NCI-H2227 (cell line): ENCODE measurements at regions not wholly inside any gene's neighbourhood (a gene's known extent, or its start where the extent isn't known, plus 50 kb on each side); places are given as distances from the start of the nearest gene placed in this dataset.

ENCODE experiments used
- DNase-seq: peaks from one replicate; lab custom pipeline; 2025; ENCODE audit not compliant: unreplicated experiment; lab: John Stamatoyannopoulos, UW

DNA sequence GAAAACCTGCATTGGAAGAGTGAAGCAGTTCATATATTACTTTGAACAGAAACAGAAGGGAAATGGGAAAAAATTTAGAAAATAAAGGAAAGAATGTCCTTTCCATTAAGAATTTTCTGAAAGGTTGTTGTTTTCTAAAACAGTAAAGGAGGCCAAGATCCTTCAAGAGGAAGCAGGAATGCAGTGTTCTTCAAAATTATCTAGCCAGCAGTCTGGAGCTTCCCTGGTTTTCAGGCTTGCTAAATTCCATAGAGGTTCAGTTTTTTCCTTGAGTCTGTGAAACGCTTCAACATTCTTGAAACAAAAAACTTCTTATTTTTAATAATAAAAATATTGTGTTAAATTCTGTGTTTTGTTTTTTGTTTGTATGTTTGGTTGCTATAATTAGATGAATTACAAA is 189.0 kb upstream of the ANO3 start:
- no peak for DNase-seq

DNA sequence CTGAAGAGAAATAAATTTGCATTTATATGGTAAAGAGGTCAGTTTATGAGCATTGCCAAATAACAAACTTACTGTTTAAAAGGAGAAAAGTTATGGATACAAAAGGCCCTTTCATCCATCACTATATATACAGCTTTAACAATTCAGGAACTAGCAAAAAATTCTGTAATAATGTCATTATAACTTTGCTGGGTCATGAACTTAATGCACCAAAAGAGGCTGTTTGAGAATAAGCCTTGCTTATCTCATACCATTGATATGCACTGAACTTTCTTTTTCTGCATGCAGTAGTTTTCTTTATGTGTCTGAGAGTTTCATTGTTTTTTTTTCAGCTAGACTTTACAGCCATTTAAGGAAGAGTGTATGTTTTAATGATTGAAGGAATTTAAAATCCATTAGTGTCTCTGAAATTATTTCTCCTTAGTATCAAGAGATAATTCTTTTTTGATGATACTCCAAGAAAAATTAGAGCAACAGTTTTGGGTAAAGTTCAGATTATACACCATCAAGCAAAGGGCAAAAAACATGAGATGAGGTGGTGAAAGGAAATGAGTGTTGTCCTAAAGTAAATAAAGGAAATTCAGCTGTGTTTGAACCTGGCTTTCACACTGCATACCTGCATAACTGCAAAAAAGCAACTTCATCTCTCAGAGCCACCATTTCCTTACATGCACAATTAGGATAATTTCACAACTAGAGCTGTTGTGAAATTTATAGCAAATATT is 188.2 kb upstream of the ANO3 start:
- DNase-seq = no peak

DNA sequence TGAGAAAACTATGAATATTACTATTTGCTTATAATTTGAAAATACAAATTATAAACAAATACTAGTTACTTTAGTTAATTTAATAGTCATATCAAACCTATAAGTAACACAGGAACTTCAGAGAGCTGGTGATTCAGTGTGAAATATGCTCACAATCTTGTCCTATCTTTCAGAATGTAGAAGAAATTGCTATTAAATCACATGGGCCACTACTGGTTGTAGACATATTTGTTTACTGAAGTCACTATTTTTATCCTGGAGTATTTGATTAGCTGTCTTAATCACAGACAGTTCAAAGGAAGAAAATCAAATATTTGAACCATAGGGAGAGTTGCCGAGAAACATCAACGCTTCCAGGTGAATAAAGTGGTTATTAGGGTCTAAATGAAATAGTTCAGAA is 187.6 kb upstream of the ANO3 start:
- no peak for DNase-seq

DNA sequence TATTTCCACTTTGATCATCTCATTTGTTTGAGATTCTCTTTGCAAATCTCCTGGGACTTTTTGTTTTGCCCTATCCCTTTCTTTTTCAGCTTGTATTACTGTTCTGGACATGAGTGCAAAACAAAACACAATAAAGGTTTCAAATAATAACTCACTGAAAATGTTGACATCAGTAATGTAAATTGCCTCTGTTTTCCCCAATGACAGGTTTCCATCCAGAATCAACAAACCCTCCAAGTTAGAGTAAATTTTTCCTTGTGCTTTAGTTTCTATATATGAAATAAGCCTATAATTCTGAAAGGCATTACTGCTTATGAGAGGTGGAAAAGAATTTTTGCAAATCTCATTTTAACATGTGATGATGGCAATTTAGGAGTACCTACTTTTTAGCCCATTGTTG is 187.0 kb upstream of the ANO3 start:
- no peak for DNase-seq

DNA sequence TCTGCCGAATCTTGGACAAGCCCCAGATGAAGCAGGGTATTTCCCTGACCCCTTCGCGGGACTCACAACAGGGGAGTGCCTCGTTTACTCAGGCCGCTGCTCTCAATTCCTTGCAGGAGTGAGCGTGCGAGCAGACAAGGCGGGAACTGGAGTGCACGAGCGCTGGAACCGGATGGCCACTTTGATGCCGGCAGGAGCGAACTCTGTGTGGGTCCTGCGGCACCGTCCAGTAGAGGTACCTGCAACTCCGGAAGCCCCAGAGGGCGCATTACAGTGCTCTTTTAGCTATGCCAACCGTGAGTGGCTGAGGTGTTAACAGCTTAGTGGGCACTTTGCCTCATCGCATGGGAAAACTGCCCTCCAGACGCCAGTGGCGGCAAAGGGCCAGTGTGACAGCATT is 182.3 kb upstream of the ANO3 start:
- no peak for DNase-seq

DNA sequence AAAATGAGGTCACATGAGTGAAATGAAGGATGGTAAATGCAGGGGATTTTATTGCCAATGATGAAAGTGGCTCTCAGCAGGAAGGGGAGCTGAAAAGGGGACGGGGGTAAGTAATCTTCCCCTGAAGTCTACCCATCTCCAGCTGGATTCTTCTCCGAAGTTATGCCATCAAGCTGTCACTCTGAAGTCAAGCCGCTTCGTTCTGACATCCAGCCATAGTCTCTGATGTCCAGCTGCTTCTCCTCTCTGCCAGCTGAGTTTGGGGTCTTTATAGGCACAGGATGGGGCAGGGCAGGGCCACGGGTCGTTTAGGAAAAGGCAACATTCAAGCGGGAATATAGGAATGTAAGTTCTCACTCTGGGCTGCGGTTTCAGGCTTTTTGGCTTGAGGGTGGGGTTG is 181.9 kb upstream of the ANO3 start:
- no peak for DNase-seq

DNA sequence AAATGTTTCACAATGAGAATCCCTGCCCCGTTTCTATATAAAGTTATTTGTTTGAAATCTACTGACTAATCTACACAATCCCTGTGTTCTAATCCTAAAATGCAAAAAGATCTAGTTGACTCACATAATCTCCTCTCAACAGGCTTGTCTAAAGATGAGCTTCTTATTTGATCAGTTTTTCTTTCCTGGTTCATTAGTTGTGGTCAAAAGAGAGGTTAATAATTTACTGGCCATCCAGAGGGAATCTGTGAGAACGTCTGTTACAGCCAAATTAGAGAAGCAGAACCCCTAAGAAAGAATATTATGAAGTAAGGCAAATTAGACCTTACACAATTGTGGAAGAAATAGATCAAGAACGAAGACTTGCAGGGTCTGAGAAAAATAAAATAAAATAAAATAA is 173.7 kb upstream of the ANO3 start:
- DNase-seq = no peak

DNA sequence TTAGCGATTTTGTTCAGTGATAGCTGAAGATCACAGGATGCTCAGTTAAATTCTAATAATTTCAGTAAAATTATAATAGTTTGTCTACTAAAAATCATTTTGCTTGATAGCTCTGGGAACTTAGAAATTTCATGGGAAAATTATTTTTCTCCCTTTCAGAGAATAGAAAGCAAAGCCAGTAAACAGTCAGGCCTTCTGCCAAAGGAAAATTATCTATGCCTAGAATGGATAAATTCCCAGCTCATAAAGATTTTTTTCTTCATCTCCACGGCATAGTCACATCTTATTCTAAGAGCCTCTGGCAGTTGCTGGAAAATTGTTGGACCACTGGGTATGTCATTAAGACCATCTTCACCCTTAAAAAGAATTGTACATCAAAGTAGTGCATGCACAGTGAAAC is 169.6 kb upstream of the ANO3 start:
- DNase-seq = no peak

DNA sequence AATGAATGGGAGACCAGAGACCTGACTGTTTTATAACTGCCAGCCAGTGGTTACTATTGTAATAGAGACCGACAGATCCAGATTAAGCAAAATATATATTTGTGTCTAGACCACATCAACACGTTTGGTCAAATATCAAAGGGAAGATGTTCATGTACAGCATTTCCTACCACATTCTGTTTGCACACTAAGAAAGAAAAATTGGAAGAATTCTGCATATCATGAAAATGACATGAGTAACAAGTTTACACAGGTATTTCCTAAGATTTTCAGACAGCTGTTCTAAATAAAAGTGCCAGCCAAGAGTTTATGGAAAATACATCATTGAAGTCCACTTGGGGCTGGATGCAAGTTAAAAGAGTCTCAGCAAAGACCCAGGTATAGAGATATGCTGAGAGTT is 145.5 kb upstream of the ANO3 start:
- DNase-seq = no peak

DNA sequence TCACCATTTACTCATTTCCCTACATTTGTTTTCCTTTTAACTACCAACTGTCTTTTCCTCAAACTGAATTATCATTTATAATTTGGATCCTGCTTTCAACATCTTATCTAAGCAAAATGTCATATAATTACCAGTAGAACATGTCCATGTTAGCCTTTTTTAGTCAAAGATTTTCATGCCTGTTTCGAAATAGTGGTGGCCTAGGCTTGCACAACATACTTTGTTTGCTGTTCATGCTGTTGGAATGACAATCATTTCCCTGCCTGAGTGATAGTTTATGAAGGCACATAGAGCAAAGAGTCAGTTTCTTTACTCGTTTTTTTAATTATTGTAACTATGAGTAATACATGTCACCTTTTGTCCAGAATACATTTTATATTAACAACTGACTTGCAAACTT is 144.3 kb upstream of the ANO3 start:
- no peak for DNase-seq

DNA sequence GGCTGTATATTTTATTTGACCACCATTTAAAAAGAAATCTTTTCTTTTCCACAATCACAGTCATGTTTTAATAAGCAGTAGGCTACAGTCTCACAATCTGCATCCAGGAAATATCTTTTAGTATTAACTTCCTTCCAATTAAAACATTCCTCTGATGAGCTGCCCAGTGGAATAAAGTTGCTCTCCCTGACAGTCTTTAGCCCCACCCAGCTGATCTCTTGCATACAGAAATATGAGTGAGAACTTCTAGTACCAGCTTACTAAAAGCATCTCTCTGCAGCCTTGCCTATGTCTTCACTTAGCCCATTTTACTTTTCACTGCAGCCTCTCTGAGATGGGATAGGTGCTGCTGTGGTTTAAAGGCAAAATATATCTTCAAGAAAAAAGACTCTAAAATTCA is 143.4 kb upstream of the ANO3 start:
- DNase-seq = no peak

DNA sequence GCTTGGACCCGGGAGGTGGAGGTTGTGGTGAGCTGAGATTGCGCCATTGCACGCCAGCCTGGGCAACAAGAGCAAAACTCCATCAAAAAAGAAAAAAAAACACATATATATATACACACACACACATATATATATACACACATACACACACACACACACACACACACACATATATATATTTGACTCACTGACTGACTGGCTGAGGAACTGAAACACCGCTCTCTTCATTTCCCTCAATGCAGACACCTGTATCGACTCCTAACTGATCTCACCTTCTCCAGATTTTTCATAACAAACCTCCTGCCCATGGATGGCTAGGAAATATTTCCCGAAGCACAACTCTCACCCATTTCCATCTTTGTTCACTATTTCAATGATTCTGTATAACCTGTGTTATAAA is 140.7 kb upstream of the ANO3 start:
- DNase-seq = no peak

DNA sequence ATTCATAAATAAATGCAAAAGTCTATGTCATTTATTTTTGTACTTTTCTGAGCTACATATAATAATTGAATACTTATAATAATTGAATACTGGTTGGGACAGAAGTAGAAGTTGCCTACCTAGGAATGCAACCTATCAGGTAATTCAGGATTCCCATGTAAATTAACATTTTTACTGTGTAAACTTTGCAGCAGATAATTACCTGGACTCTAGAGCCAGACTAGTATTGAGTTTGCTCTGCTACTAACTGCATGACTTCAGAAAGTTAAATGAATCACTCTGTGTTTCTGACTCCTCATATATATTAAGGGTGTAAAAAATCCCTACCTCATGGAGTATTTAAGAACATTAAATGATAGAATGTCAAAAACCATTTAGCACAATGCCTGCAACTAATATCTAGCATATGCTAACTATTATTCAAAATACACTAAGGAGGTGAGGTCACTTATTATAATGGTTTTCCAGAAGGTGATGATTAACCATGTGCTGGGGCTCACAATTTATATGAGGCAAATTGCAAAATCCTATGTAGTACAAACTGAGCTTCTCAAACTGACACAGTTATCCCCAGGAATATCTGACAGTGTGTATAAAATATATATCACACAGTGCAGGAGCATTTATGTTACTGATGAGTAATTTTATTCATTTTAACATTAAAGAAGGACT is 138.1 kb upstream of the ANO3 start:
- DNase-seq = no peak

DNA sequence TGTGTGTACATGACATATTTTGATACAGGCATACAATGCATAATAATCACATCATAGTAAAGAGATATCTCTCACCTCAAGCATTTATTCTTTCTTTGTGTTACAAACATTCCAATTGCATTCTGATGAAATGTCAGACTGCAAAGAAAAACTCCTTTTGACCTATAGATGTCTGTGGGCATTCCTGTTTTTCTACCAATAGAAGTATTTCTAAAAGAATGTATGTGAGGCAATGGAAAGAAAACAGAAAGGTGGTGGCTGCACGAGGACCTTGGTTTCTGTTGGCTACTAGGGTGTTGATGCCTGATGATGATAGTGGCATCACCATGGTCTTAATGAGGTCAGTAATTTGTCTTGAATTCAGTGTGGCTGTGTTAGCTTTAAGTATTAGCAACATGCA is 137.0 kb upstream of the ANO3 start:
- DNase-seq = no peak

DNA sequence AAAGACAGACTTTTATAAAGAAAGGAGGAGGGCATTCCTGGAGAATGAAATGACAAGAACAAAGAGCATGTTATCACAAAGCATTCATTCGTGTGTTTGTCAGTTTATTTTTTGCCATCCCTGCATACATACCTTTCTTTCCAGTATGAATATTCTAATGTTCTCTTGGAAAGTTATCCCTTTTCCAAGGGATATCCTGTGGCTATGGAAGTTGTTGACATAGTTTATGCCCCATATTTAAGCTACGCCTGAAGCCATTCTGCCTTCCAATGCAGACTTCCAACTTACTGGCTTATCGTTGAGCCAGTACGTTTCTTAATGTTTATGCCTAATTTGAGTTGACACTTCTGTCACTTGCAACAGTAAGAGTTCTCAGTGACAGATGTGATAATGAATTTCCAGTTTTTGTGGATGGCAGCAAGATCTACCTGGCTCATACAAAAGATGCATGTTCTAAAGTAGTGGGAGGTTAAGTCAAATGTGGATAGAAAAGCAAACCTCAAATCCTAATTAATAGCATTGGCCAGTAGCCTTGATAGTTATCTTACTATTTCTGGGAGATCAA is 133.3 kb upstream of the ANO3 start:
- DNase-seq = no peak

DNA sequence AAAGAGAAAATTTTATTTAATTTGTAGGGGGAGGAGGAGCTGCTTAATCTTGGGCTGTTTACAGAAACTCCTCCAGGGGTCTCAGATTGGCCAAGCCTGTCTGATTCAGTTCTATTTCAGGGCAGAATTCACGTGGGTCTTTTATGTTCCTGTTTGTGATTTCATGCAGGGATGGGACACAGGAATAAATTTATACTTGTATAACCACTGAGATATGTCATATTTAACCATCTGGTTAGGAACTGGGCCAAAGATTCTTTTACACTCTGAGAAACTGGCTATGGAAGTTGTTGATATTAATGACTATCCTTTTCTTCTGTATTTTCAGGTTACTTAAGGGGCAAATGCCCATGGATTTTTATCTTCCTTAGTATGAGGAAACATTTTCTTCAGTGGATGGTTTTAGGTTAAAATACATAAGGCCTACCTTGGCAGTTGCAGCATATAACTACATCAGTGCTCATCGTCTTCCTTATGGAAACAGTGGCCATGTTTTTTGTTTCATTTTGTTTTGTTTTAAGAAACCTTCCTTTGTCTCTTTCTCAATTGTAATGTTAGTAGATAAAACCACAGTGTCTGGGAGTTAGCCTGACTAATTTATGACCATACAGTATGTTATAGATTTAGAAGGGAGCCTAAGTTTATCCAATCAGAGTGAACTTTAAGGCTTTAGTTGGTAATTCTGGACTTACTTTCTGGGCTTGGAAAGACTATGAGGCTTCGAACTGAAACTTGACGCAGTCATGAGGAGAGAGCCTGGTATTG is 132.4 kb upstream of the ANO3 start:
- DNase-seq = no peak

DNA sequence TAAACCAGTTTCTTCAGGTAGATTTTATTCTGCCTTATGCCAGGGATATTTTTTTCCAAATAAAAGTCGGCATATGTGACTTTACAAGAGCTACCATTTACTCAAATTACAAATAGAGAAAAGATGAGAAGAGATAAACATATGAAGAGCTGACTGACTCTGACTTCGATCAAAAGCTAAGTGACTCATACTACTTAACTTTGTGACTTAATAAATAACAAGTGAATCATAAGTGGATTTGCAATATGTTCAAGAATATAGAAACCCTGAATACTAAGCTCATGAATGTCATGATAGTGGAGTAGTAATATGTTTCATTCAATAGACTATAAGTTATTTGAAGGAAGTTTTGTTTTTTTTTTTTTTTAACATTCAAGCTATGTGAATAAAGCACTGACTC is 130.5 kb upstream of the ANO3 start:
- no peak for DNase-seq

DNA sequence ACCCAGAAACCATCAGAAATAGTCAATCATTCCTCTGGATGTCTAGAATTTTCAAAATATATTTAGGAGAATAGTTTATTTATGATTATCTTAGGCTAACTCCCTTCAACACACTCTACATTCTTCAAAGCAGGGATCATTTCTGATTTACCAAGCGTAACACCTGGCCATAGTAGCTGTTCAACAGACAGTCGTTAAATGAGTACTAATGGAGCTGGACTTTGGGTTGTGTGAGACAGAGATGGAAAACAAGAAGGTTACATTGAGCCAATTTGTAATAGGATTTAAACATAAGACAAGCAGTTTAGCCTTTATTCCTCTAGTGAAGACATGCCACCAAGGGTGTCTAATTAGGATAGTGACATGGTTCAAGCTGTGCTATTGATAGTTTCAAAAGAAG is 129.2 kb upstream of the ANO3 start:
- DNase-seq = no peak

DNA sequence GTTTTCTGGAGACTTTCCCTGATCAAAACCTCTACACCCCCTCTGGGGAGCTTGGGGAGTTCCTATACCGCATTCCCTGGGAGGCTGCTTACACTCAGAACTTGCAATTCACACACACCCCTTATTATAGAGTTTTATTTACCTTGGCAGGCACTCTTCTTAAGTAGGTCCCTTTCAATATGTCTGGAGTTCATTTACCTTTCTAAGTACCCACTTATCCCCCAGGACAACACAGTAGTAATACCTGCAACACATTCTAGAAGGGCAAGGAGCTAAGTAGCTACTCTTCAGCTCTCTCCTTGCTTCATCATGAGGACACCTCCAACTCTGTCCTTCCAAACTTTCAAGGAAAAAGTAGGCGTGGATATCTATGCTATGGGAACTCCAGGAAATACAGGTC is 127.8 kb upstream of the ANO3 start:
- no peak for DNase-seq

DNA sequence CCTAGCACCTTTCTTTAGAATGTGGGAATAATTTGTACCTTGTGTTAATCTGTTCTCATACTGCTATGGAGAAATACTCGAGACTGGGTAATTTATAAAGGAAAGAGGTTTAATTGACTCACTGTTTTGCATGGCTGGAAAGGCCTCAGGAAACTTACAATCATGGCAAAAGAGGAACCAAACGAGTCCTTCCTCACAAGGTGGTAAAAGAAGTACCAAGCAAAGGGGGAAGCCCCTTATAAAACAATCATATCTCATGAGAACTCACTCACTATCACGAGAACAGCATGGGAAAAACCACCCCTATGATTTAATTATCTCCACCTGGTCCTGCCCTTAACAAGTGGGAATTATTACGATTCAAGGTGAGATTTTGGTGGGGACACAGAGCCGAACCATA is 127.1 kb upstream of the ANO3 start:
- no peak for DNase-seq

DNA sequence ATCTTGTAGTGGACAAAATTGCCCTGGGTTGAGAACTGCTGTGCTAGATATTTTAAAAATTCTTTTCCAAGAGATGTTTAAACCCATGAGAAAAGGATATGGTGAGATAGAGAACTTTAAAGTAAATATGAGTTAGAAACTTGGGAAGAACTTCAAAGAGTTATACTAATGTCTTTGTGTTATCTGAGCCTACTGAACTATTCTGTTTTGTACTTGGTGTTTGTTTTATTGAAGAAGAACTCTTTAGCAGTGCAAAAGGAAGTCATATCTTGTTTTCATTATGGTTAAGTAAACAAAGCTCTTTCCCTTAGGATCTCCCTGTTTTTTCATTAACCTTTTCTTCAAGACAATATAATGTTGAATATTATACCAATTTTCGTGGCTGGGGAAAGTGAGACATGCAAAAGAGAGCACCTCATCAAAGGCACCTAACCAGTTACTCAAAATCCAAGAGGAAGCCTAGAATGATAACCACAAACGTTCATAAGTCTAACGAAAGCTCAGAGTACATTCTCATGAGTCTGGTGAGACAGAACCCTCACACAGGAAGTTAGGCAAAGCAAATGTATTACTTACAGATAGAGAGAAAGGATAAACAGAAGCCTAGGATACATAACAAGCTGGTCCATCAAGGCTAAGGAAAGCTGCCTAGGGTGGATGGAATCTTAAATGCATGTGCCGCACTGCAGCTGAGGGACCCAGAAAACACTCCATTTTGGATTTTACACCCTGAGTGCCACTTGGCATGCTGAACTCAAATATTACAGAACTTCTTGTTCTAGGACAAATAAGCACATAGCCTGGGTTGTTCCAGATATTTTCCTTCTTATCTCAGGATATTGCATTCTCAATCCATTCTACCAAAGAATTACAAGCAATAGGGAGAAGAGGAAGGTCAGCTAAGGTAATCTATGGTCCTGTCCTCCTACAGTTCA is 112.5 kb upstream of the ANO3 start:
- no peak for DNase-seq
